B cell (primary cell): ENCODE measurements at regions not wholly inside any gene's neighbourhood (a gene's known extent, or its start where the extent isn't known, plus 50 kb on each side); places are given as distances from the start of the nearest gene placed in this dataset.
"Not testable (repeated sequence)": the region's sequence is repeated elsewhere in the genome, so short reads cannot be mapped to it uniquely, and the experiment has no call there.

Experiments
- ATAC-seq: fragments of 200-7000 bp; cut with Tn5 transposase; one replicate; pipeline ENCODE4 v1.10.0; 2021; ENCODE audit warnings: low read depth, mild to moderate bottlenecking, moderate number of reproducible peaks, moderate library complexity
- CTCF ChIA-PET: fragments of 350-600 bp; sonication (Branson Sonifier 250); formaldehyde crosslinking; loops from one replicate; lab custom pipeline; 2021; ENCODE audit warnings: antibody characterized with exemption, inconsistent platforms; lab: Charles Lee
- POLR2A ChIA-PET: fragments of 350-600 bp; sonication (Branson Sonifier 250); formaldehyde crosslinking; loops from one replicate; lab custom pipeline; 2021; ENCODE audit warnings: antibody characterized with exemption; lab: Charles Lee
- DNase-seq: peaks from one replicate; pipeline ENCODE4 v3.0.0; 2013
- H2AFZ ChIP-seq: 2 replicates; pipeline ENCODE4 v1.6.1; 2012; ENCODE audit warnings: mild to moderate bottlenecking, low read depth, low read length; ENCODE audit not compliant: insufficient read depth, poor library complexity, severe bottlenecking
- H3K27ac ChIP-seq, 2 donors: 1 replicate in 1 of 2; 2 replicates in 1 of 2; pipeline ENCODE4 v1.5.1; 2012 to 2013; ENCODE audit warnings: low read length in 2 of 2, mild to moderate bottlenecking in 2 of 2, moderate library complexity in 1 of 2
- H3K27me3 ChIP-seq, 4 experiments: fragments of 200-600 bp in 1 of 4; sonication (generic) in 1 of 4; replicated peaks in 1 of 4; 1 replicate in 2 of 4; 2 replicates in 2 of 4; pipeline versions ENCODE4 v1.6.1 to v1.7.0; 2013 to 2016; ENCODE audit warnings: low read length in 3 of 4, mild to moderate bottlenecking in 2 of 4, mixed read lengths in 1 of 4, moderate library complexity in 1 of 4; ENCODE audit not compliant: insufficient read depth in 4 of 4, control insufficient read depth in 3 of 4; ENCODE audit errors: control extremely low read depth in 1 of 4
- H3K36me3 ChIP-seq, 2 experiments: replicated peaks in 1 of 2; 1 replicate in 1 of 2; 2 replicates in 1 of 2; pipeline versions ENCODE4 v1.6.1 to v1.7.1; 2013; ENCODE audit warnings: low read length in 1 of 2; ENCODE audit not compliant: insufficient read depth in 2 of 2, control insufficient read depth in 1 of 2; ENCODE audit errors: control extremely low read depth in 1 of 2, extremely low read depth in 1 of 2
- H3K4me1 ChIP-seq, 2 donors: fragments of 200-600 bp in 1 of 2; sonication (generic) in 1 of 2; 1 replicate in 1 of 2; 2 replicates in 1 of 2; pipeline versions ENCODE4 v1.5.1 to v1.6.1; 2013 to 2017; ENCODE audit warnings: low read length in 2 of 2; ENCODE audit not compliant: control insufficient read depth in 2 of 2, insufficient read depth in 2 of 2
- H3K4me2 ChIP-seq: replicated peaks from 2 replicates; pipeline ENCODE3; 2012; ENCODE audit warnings: mild to moderate bottlenecking, low read depth, low read length; ENCODE audit not compliant: poor library complexity, severe bottlenecking
- H3K4me3 ChIP-seq, 5 experiments: fragments of 200-600 bp in 1 of 5; sonication (generic) in 1 of 5; 1 replicate in 3 of 5; 2 replicates in 2 of 5; pipeline versions ENCODE4 v1.5.1 to v1.7.0; 2011 to 2016; ENCODE audit warnings: low read length in 4 of 5, mild to moderate bottlenecking in 4 of 5, low read depth in 2 of 5, control low read depth in 1 of 5, moderate library complexity in 1 of 5; ENCODE audit not compliant: insufficient read depth in 1 of 5; ENCODE audit errors: control extremely low read depth in 1 of 5, extremely low read depth in 1 of 5
- H3K79me2 ChIP-seq: fragments of 200-600 bp; sonication (generic); one replicate; pipeline ENCODE4 v1.6.0; 2016; ENCODE audit warnings: low read length; ENCODE audit not compliant: control insufficient read depth, insufficient read depth
- H3K9ac ChIP-seq: fragments of 200-600 bp; sonication (generic); 2 replicates; pipeline ENCODE4 v1.6.1; 2017; ENCODE audit warnings: mild to moderate bottlenecking, low read length, moderate library complexity
- H3K9me3 ChIP-seq, 3 donors: one replicate each; pipeline versions ENCODE4 v1.6.1 to v1.7.1; 2013; ENCODE audit warnings: low read length in 2 of 3; ENCODE audit not compliant: control insufficient read depth in 2 of 3, insufficient read depth in 1 of 3; ENCODE audit errors: control extremely low read depth in 1 of 3
- H4K20me1 ChIP-seq: 2 replicates; pipeline ENCODE4 v1.6.0; 2012; ENCODE audit warnings: mild to moderate bottlenecking, low read length; ENCODE audit not compliant: insufficient read depth, control insufficient read depth, poor library complexity, severe bottlenecking
- H3K27ac Mint-ChIP-seq: one replicate; pipeline ENCODE4 v1.8.0; 2021; ENCODE audit warnings: mixed read lengths
- H3K27me3 Mint-ChIP-seq: one replicate; pipeline ENCODE4 v1.8.0; 2021; ENCODE audit warnings: mixed read lengths
- H3K4me1 Mint-ChIP-seq: one replicate; pipeline ENCODE4 v1.8.0; 2021; ENCODE audit warnings: mixed read lengths
- H3K4me3 Mint-ChIP-seq: one replicate; pipeline ENCODE4 v1.8.0; 2021; ENCODE audit warnings: mixed read lengths
- H3K9me3 Mint-ChIP-seq: one replicate; pipeline ENCODE4 v1.8.0; 2022; ENCODE audit warnings: mixed read lengths; ENCODE audit not compliant: insufficient read depth
- WGBS: methylation state at CpG from one replicate; pipeline ENCODE4 v1.1.5; 2013; ENCODE audit warnings: missing lambda C conversion rate; ENCODE audit not compliant: insufficient coverage; 5-methylcytosine and 5-hydroxymethylcytosine counted together
- intact Hi-C: fragments of 100-400 bp; cut with micrococcal nuclease; formaldehyde crosslinking; loops from one replicate; pipeline ENCODE4 v1.10.0; 2022

- intact Hi-C loops, CTCF ChIA-PET, POLR2A ChIA-PET, H4K20me1 ChIP-seq, H3K9me3 ChIP-seq, H3K27me3 Mint-ChIP-seq, H3K79me2 ChIP-seq, H3K4me1 Mint-ChIP-seq, H3K27ac ChIP-seq, H3K27ac Mint-ChIP-seq, H3K4me2 ChIP-seq, H2AFZ ChIP-seq, H3K9me3 Mint-ChIP-seq, H3K4me3 Mint-ChIP-seq, H3K27me3 ChIP-seq, H3K4me1 ChIP-seq, H3K4me3 ChIP-seq, H3K36me3 ChIP-seq, H3K9ac ChIP-seq, ATAC-seq: not testable (repeated sequence)
- WGBS = 83% methylated on average over 20 of the region's 26 CpGs
- DNase-seq = peak; percentile 44
These were observed 228.1 kb downstream of the SHCBP1 start for GRCh38 chr16:46392930-46393722.

GRCh38 chr16:46390660-46391462, 230.3 kb downstream of the SHCBP1 start:
- H3K27me3 ChIP-seq, H3K79me2 ChIP-seq, intact Hi-C loops, H3K4me1 Mint-ChIP-seq, H3K27ac ChIP-seq, H3K4me3 ChIP-seq, H3K4me1 ChIP-seq, POLR2A ChIA-PET, H3K9ac ChIP-seq, H3K4me3 Mint-ChIP-seq, H3K27ac Mint-ChIP-seq, ATAC-seq, CTCF ChIA-PET, H4K20me1 ChIP-seq, H3K27me3 Mint-ChIP-seq, H3K4me2 ChIP-seq, H3K36me3 ChIP-seq, H2AFZ ChIP-seq: not testable (repeated sequence)
- H3K9me3 ChIP-seq = peaks cover 0 to 16% (median 0%) of the 10 kb centered on the region in 3 donors
- peak; percentile 16 for DNase-seq
- peaks cover 11% of the 10 kb centered on the region for H3K9me3 Mint-ChIP-seq
- WGBS = 87% methylated on average over 29 of the region's 29 CpGs

- H3K27me3 ChIP-seq, H3K27me3 Mint-ChIP-seq, H3K4me2 ChIP-seq, H3K79me2 ChIP-seq, CTCF ChIA-PET, ATAC-seq, POLR2A ChIA-PET, H3K9ac ChIP-seq, intact Hi-C loops, H3K27ac ChIP-seq, H4K20me1 ChIP-seq, H3K4me3 ChIP-seq, H3K36me3 ChIP-seq, H3K9me3 Mint-ChIP-seq, H3K4me1 Mint-ChIP-seq, H3K4me1 ChIP-seq, H3K4me3 Mint-ChIP-seq, H3K27ac Mint-ChIP-seq, H2AFZ ChIP-seq: not testable (repeated sequence)
- peak; percentile 82 for DNase-seq
- peaks cover 0 to 12% (median 0%) of the 10 kb centered on the region in 3 donors for H3K9me3 ChIP-seq
- 83% methylated on average over 20 of the region's 20 CpGs for WGBS
These were observed 231.6 kb downstream of the SHCBP1 start for GRCh38 chr16:46389561-46390041.
